ENCODE measurements at regions not wholly inside any gene's neighbourhood (a gene's known extent, or its start where the extent isn't known, plus 50 kb on each side); places are given as distances from the start of the nearest gene placed in this dataset.

- no peak for DNase-seq (ENCODE audit: low read depth)
- no peak overlapping the region for H3K4me3 ChIP-seq (ENCODE audit: control insufficient read depth, low read depth, low read length)
- no peak for TF ChIP-seq CTCF (conservative IDR thresholded peaks at IDR 0.05; ENCODE audit: control insufficient read depth, insufficient read depth, low read depth, low read length)
Measured at GRCh38 chr6:150651808-150652470, 52.3 kb downstream of the PLEKHG1 start.

- H3K4me3 ChIP-seq (ENCODE audit: control insufficient read depth, low read depth, low read length): no peak overlapping the region
- peak; percentile 6 for DNase-seq (ENCODE audit: low read depth)
- no peak for TF ChIP-seq CTCF (conservative IDR thresholded peaks at IDR 0.05; ENCODE audit: control insufficient read depth, insufficient read depth, low read depth, low read length)
Measured at GRCh38 chr6:150652848-150653613, 53.3 kb downstream of the PLEKHG1 start.

GRCh38 chr6:150654608-150655007, 54.9 kb downstream of the PLEKHG1 start:
- H3K4me3 ChIP-seq (ENCODE audit: control insufficient read depth, low read depth, low read length): no peak overlapping the region
- no peak for TF ChIP-seq CTCF (conservative IDR thresholded peaks at IDR 0.05; ENCODE audit: control insufficient read depth, insufficient read depth, low read depth, low read length)
- no peak for DNase-seq (ENCODE audit: low read depth)

- no peak overlapping the region for H3K4me3 ChIP-seq (ENCODE audit: control insufficient read depth, low read depth, low read length)
- no peak for DNase-seq (ENCODE audit: low read depth)
- no peak for TF ChIP-seq CTCF (conservative IDR thresholded peaks at IDR 0.05; ENCODE audit: control insufficient read depth, insufficient read depth, low read depth, low read length)
Measured at GRCh38 chr6:150656156-150656555, 56.5 kb downstream of the PLEKHG1 start.

GRCh38 chr6:150658421-150658820, 58.7 kb downstream of the PLEKHG1 start:
- TF ChIP-seq CTCF (conservative IDR thresholded peaks at IDR 0.05; ENCODE audit: control insufficient read depth, insufficient read depth, low read depth, low read length): no peak
- H3K4me3 ChIP-seq (ENCODE audit: control insufficient read depth, low read depth, low read length): no peak overlapping the region
- DNase-seq (ENCODE audit: low read depth): no peak

GRCh38 chr6:150659046-150659763, 59.5 kb downstream of the PLEKHG1 start:
- no peak for TF ChIP-seq CTCF (conservative IDR thresholded peaks at IDR 0.05; ENCODE audit: control insufficient read depth, insufficient read depth, low read depth, low read length)
- no peak for DNase-seq (ENCODE audit: low read depth)
- H3K4me3 ChIP-seq (ENCODE audit: control insufficient read depth, low read depth, low read length): no peak overlapping the region

Data from fibroblast of mammary gland (primary cell).